ENCODE measurements at regions not wholly inside any gene's neighbourhood (a gene's known extent, or its start where the extent isn't known, plus 50 kb on each side); places are given as distances from the start of the nearest gene placed in this dataset.

- ChIA-PET POLR2A (no interaction called here), CTCF (no interaction called here)
- TF ChIP-seq HMGXB4 (CRISPR knock-in tag; IDR thresholded peaks at IDR 0.05; ENCODE audit: borderline replicate concordance) (no peak), MAZ (IDR thresholded peaks at IDR 0.05; ENCODE audit: borderline replicate concordance, low read depth, low read length) (no peak), JUN (IDR thresholded peaks at IDR 0.05) (no peak), CTCF (IDR thresholded peaks at IDR 0.05) (no peak), RAD21 (conservative IDR thresholded peaks at IDR 0.05 in 1 of 2, IDR thresholded peaks at IDR 0.05 in 1 of 2) (no peak), CEBPB (IDR thresholded peaks at IDR 0.05) (no peak), ZFP36 (IDR thresholded peaks at IDR 0.05; ENCODE audit: borderline replicate concordance, partially characterized antibody) (no peak), HOXA7 (CRISPR knock-in tag; IDR thresholded peaks at IDR 0.05) (no peak), SREBF2 (IDR thresholded peaks at IDR 0.05) (no peak), CHD4 (IDR thresholded peaks at IDR 0.05; ENCODE audit: borderline replicate concordance) (no peak), RARB (CRISPR knock-in tag; IDR thresholded peaks at IDR 0.05) (no peak), HEYL (CRISPR knock-in tag; IDR thresholded peaks at IDR 0.05) (no peak), POLR2AphosphoS2 (conservative IDR thresholded peaks at IDR 0.05; ENCODE audit: low read length) (no peak), TFCP2L1 (CRISPR knock-in tag; IDR thresholded peaks at IDR 0.05) (no peak), BHLHE40 (IDR thresholded peaks at IDR 0.05; ENCODE audit: low read depth, low read length) (no peak), NFE2L2 (conservative IDR thresholded peaks at IDR 0.05; ENCODE audit: low read length) (no peak), HOXB5 (CRISPR knock-in tag; IDR thresholded peaks at IDR 0.05) (no peak), ESRRA (IDR thresholded peaks at IDR 0.05; ENCODE audit: borderline replicate concordance, low read length) (no peak)
- TF ChIP-seq, protein P1, sequence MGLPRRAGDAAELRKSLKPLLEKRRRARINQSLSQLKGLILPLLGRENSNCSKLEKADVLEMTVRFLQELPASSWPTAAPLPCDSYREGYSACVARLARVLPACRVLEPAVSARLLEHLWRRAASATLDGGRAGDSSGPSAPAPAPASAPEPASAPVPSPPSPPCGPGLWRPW (IDR thresholded peaks at IDR 0.05): no peak
- TF ChIP-seq, protein P2, sequence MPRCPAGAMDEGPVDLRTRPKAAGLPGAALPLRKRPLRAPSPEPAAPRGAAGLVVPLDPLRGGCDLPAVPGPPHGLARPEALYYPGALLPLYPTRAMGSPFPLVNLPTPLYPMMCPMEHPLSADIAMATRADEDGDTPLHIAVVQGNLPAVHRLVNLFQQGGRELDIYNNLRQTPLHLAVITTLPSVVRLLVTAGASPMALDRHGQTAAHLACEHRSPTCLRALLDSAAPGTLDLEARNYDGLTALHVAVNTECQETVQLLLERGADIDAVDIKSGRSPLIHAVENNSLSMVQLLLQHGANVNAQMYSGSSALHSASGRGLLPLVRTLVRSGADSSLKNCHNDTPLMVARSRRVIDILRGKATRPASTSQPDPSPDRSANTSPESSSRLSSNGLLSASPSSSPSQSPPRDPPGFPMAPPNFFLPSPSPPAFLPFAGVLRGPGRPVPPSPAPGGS (IDR thresholded peaks at IDR 0.05): no peak
- Histone ChIP-seq H3K4me2 (no peak overlapping the region), H3K4me3 (no peak overlapping the region), H3K27ac (no peak overlapping the region), H3K4me1 (no peaks in the 10 kb centered on the region), H3K9me3 (no peaks in the 10 kb centered on the region)
- ATAC-seq (no peak), FAIRE-seq (no peak), DNase-seq (ENCODE audit: low read depth in 1 of 2, low spot score in 1 of 2) (no peak)
These were observed 810.0 kb upstream of the NEGR1 start for GRCh38 chr1:73092383-73092782.

GRCh38 chr1:73066866-73067265, 784.5 kb upstream of the NEGR1 start:
- no peak for TF ChIP-seq POLR2A (IDR thresholded peaks at IDR 0.05; ENCODE audit: low read length)
- no peak for TF ChIP-seq RFX5 (IDR thresholded peaks at IDR 0.05)
- no peak for TF ChIP-seq FOXS1 (CRISPR knock-in tag; IDR thresholded peaks at IDR 0.05)
- no peak for TF ChIP-seq CBX2 (IDR thresholded peaks at IDR 0.05; ENCODE audit: borderline replicate concordance, low read depth)
- TF ChIP-seq, protein P3, sequence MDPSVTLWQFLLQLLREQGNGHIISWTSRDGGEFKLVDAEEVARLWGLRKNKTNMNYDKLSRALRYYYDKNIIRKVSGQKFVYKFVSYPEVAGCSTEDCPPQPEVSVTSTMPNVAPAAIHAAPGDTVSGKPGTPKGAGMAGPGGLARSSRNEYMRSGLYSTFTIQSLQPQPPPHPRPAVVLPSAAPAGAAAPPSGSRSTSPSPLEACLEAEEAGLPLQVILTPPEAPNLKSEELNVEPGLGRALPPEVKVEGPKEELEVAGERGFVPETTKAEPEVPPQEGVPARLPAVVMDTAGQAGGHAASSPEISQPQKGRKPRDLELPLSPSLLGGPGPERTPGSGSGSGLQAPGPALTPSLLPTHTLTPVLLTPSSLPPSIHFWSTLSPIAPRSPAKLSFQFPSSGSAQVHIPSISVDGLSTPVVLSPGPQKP (IDR thresholded peaks at IDR 0.05; ENCODE audit: low read depth, low read length): no peak
- TF ChIP-seq HDAC2 (IDR thresholded peaks at IDR 0.05): no peak
- TF ChIP-seq, protein P4, sequence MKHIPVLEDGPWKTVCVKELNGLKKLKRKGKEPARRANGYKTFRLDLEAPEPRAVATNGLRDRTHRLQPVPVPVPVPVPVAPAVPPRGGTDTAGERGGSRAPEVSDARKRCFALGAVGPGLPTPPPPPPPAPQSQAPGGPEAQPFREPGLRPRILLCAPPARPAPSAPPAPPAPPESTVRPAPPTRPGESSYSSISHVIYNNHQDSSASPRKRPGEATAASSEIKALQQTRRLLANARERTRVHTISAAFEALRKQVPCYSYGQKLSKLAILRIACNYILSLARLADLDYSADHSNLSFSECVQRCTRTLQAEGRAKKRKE (CRISPR knock-in tag; IDR thresholded peaks at IDR 0.05; ENCODE audit: low read depth): no peak
- TF ChIP-seq CHD4 (IDR thresholded peaks at IDR 0.05; ENCODE audit: borderline replicate concordance): no peak
- TF ChIP-seq GATA3 (IDR thresholded peaks at IDR 0.05; ENCODE audit: borderline replicate concordance): no peak
- no peak for TF ChIP-seq PBX3 (IDR thresholded peaks at IDR 0.05)
- no peak for TF ChIP-seq ZC3H11A (IDR thresholded peaks at IDR 0.05)
- no peak for TF ChIP-seq SREBF2 (IDR thresholded peaks at IDR 0.05)
- no peak for TF ChIP-seq MAFK (IDR thresholded peaks at IDR 0.05; ENCODE audit: partially characterized antibody)
- no peak for TF ChIP-seq PHF8 (IDR thresholded peaks at IDR 0.05; ENCODE audit: borderline replicate concordance, low read depth)
- no peak for TF ChIP-seq EP300 (IDR thresholded peaks at IDR 0.05)
- no peak for TF ChIP-seq POLR2AphosphoS2 (conservative IDR thresholded peaks at IDR 0.05; ENCODE audit: low read length)
- CTCF ChIA-PET: no interaction called here
- FAIRE-seq: no peak

More at GRCh38 chr1:73066866-73067265, 784.5 kb upstream of the NEGR1 start:
- H3K4me2 ChIP-seq: no peak overlapping the region
- H3K4me3 ChIP-seq: no peak overlapping the region
- WGBS (ENCODE audit: missing lambda C conversion rate): 0% methylated on average over 3 of the region's 3 CpGs
- ATAC-seq (no peak), DNase-seq (ENCODE audit: low read depth in 1 of 2, low spot score in 1 of 2) (no peak)
- no peaks in the 10 kb centered on the region for H3K9me3 ChIP-seq
- POLR2A ChIA-PET: no interaction called here
- H3K4me1 ChIP-seq: no peaks in the 10 kb centered on the region
- no peak overlapping the region for H3K27ac ChIP-seq
